OCI-LY7 (cell line): ENCODE measurements at regions not wholly inside any gene's neighbourhood (a gene's known extent, or its start where the extent isn't known, plus 50 kb on each side); places are given as distances from the start of the nearest gene placed in this dataset.
"Not testable (repeated sequence)": the region's sequence is repeated elsewhere in the genome, so short reads cannot be mapped to it uniquely, and the experiment has no call there.

Source experiments
- EZH2phosphoT487 ChIP-seq: fragments of 200-600 bp; sonication (generic); IDR thresholded peaks from 2 replicates; pipeline ENCODE4 v1.6.1; 2018; ENCODE audit warnings: low read depth, borderline replicate concordance, mild to moderate bottlenecking, mixed run types, antibody characterized with exemption, low read length, moderate library complexity, mixed read lengths
- TF ChIP-seq, protein P1 (sequence below): fragments of 200-600 bp; sonication (generic); conservative IDR thresholded peaks from 2 replicates; pipeline ENCODE4 v1.5.1; 2014; ENCODE audit warnings: mild to moderate bottlenecking, antibody characterized with exemption, low read length, moderate library complexity, mixed read lengths

DNA sequence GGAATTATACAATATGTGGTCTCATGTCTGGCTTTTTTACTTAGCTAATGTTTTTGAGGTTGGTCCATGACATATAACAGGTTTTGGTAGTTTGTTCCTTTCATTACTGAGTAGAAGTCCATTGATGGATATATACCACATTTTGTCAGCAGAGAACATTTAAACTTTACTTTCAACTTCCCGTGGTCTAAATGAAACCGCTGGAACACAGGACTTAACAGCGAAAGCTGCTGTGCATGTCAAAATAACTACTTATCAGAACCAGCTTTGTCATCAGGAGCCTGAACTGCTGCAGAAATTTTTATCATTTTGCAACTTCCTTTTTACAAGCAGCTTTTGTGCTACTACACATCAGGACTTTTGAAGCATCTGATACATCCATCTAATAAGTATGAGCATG, 147.0 kb downstream of the TBC1D2B start:
- TF ChIP-seq, protein P1, sequence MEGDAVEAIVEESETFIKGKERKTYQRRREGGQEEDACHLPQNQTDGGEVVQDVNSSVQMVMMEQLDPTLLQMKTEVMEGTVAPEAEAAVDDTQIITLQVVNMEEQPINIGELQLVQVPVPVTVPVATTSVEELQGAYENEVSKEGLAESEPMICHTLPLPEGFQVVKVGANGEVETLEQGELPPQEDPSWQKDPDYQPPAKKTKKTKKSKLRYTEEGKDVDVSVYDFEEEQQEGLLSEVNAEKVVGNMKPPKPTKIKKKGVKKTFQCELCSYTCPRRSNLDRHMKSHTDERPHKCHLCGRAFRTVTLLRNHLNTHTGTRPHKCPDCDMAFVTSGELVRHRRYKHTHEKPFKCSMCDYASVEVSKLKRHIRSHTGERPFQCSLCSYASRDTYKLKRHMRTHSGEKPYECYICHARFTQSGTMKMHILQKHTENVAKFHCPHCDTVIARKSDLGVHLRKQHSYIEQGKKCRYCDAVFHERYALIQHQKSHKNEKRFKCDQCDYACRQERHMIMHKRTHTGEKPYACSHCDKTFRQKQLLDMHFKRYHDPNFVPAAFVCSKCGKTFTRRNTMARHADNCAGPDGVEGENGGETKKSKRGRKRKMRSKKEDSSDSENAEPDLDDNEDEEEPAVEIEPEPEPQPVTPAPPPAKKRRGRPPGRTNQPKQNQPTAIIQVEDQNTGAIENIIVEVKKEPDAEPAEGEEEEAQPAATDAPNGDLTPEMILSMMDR = not testable (repeated sequence)
- not testable (repeated sequence) for TF ChIP-seq EZH2phosphoT487
